ENCODE measurements at regions not wholly inside any gene's neighbourhood (a gene's known extent, or its start where the extent isn't known, plus 50 kb on each side); places are given as distances from the start of the nearest gene placed in this dataset.
"Not testable (repeated sequence)": the region's sequence is repeated elsewhere in the genome, so short reads cannot be mapped to it uniquely, and the experiment has no call there.

- TF ChIP-seq CTCF (IDR thresholded peaks at IDR 0.05; ENCODE audit: low read depth, low read length, missing input control); RAD21 (IDR thresholded peaks at IDR 0.05); ATF3 (IDR thresholded peaks at IDR 0.05); HNF4G (IDR thresholded peaks at IDR 0.05); EGR1 (IDR thresholded peaks at IDR 0.05; ENCODE audit: low read depth in 2 of 2); TAF1 (conservative IDR thresholded peaks at IDR 0.05); YY1 (IDR thresholded peaks at IDR 0.05); RXRA (IDR thresholded peaks at IDR 0.05); GABPA (IDR thresholded peaks at IDR 0.05 in 1 of 2, conservative IDR thresholded peaks at IDR 0.05 in 1 of 2); SP1 (IDR thresholded peaks at IDR 0.05): not testable (repeated sequence)
Measured at GRCh38 chr5:135093483-135093882, 59.5 kb upstream of the PITX1 start.

Data from liver (tissue), 3 donors.